ENCODE measurements at regions not wholly inside any gene's neighbourhood (a gene's known extent, or its start where the extent isn't known, plus 50 kb on each side); places are given as distances from the start of the nearest gene placed in this dataset.

DNA sequence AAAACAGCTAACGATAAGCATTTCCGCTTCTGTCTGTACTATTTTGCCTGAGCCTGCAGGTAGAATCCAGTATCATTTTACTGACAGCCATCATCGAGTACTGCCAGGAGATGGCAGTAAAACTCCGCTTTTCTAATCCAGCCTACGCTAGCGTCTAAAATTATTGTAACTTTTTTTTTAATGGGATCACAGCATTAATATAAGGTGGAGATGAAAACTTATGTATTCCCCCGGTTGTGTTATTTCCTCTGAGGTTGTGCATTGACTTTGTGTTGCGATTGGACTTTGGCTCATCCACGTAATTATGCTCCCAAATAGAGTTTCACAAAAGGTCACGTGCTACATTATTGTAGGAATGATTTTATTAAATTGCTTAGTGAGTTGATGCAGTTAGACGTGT is 248.1 kb downstream of the C4orf33 start (continued):
- TF ChIP-seq CBX3 (IDR thresholded peaks at IDR 0.05; ENCODE audit: borderline replicate concordance in 1 of 2, low read length in 2 of 2) (no peak), ELF2 (CRISPR knock-in tag; IDR thresholded peaks at IDR 0.05) (no peak), ZSCAN32 (CRISPR knock-in tag; IDR thresholded peaks at IDR 0.05) (no peak), RAD21 (CRISPR knock-in tag; conservative IDR thresholded peaks at IDR 0.05 in 1 of 2, IDR thresholded peaks at IDR 0.05 in 1 of 2) (peak; percentile 56 to 58), MCM2 (IDR thresholded peaks at IDR 0.05; ENCODE audit: low read depth) (no peak), ZNF57 (CRISPR knock-in tag; IDR thresholded peaks at IDR 0.05) (no peak), ZNF75A (CRISPR knock-in tag; IDR thresholded peaks at IDR 0.05) (no peak), ZNF695 (CRISPR knock-in tag; IDR thresholded peaks at IDR 0.05) (no peak), RFX1 (IDR thresholded peaks at IDR 0.05) (no peak), ATF1 (CRISPR knock-in tag; IDR thresholded peaks at IDR 0.05) (no peak), ATF1 (tag; IDR thresholded peaks at IDR 0.05) (0 out of 2 replicates have a peak, but pooled peaks have one; percentile 24), SAFB2 (IDR thresholded peaks at IDR 0.05; ENCODE audit: borderline replicate concordance, low read depth, low read length, severe bottlenecking) (no peak), EZH2 (IDR thresholded peaks at IDR 0.05; ENCODE audit: borderline replicate concordance, low read depth, low read length) (no peak), MEIS2 (IDR thresholded peaks at IDR 0.05; ENCODE audit: partially characterized antibody) (peak; percentile 18), ZKSCAN8 (CRISPR knock-in tag; IDR thresholded peaks at IDR 0.05) (no peak), ZFP30 (CRISPR knock-in tag; IDR thresholded peaks at IDR 0.05; ENCODE audit: borderline replicate concordance) (no peak), FOXP1 (CRISPR knock-in tag; IDR thresholded peaks at IDR 0.05) (no peak)
- TF ChIP-seq, protein P1, sequence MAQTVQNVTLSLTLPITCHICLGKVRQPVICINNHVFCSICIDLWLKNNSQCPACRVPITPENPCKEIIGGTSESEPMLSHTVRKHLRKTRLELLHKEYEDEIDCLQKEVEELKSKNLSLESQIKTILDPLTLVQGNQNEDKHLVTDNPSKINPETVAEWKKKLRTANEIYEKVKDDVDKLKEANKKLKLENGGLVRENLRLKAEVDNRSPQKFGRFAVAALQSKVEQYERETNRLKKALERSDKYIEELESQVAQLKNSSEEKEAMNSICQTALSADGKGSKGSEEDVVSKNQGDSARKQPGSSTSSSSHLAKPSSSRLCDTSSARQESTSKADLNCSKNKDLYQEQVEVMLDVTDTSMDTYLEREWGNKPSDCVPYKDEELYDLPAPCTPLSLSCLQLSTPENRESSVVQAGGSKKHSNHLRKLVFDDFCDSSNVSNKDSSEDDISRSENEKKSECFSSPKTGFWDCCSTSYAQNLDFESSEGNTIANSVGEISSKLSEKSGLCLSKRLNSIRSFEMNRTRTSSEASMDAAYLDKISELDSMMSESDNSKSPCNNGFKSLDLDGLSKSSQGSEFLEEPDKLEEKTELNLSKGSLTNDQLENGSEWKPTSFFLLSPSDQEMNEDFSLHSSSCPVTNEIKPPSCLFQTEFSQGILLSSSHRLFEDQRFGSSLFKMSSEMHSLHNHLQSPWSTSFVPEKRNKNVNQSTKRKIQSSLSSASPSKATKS (CRISPR knock-in tag; IDR thresholded peaks at IDR 0.05) = no peak
- TF ChIP-seq, protein P2, sequence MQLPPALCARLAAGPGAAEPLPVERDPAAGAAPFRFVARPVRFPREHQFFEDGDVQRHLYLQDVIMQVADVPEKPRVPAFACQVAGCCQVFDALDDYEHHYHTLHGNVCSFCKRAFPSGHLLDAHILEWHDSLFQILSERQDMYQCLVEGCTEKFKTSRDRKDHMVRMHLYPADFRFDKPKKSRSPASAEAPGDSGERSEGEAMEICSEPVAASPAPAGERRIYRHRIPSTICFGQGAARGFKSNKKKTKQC (CRISPR knock-in tag; IDR thresholded peaks at IDR 0.05) = no peak
- TF ChIP-seq, protein P3, sequence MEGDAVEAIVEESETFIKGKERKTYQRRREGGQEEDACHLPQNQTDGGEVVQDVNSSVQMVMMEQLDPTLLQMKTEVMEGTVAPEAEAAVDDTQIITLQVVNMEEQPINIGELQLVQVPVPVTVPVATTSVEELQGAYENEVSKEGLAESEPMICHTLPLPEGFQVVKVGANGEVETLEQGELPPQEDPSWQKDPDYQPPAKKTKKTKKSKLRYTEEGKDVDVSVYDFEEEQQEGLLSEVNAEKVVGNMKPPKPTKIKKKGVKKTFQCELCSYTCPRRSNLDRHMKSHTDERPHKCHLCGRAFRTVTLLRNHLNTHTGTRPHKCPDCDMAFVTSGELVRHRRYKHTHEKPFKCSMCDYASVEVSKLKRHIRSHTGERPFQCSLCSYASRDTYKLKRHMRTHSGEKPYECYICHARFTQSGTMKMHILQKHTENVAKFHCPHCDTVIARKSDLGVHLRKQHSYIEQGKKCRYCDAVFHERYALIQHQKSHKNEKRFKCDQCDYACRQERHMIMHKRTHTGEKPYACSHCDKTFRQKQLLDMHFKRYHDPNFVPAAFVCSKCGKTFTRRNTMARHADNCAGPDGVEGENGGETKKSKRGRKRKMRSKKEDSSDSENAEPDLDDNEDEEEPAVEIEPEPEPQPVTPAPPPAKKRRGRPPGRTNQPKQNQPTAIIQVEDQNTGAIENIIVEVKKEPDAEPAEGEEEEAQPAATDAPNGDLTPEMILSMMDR (IDR thresholded peaks at IDR 0.05 in 2 of 3, conservative IDR thresholded peaks at IDR 0.05 in 1 of 3; ENCODE audit: insufficient read depth in 2 of 3, low read depth in 1 of 3, low read length in 3 of 3) = peak; percentile 41 to 63 (median 62); a peak in 4 of 6 replicates
